ENCODE measurements at regions not wholly inside any gene's neighbourhood (a gene's known extent, or its start where the extent isn't known, plus 50 kb on each side); places are given as distances from the start of the nearest gene placed in this dataset.

DNA sequence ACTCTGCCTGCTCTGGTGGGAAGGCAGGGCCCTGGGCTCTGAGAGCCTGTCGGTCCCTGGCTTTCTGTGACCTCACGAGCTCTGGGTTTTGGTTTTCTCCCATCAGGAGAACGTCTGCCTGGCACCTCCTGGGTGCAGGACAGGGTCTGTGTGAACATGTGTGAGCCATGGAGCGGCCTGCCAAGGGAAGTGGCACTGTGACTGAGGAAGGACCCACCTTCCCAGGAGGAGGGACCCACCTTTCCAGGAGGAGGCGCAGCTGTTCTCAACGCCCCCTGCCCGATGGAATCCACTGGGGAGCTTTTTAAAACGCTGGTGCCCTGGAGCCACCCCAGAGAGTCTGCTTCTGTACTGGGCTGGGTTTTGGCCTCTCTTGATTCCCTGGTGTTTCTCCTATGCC, 168.7 kb downstream of the GLI2 start:
- Mint-ChIP-seq H3K27me3 (ENCODE audit: low read depth) (peaks cover 2% of the 10 kb centered on the region), H3K4me3 (no peak overlapping the region), H3K4me1 (ENCODE audit: low read depth) (no peaks in the 10 kb centered on the region), H3K36me3 (ENCODE audit: low read depth) (no peaks in the 10 kb centered on the region), H3K9me3 (no peaks in the 10 kb centered on the region), H3K27ac (no peak overlapping the region)
- intact Hi-C loops (cut with micrococcal nuclease): no loop called here
- CTCF ChIA-PET: no interaction called here
- DNase-seq: no peak

- CTCF ChIA-PET: no interaction called here
- DNase-seq: no peak
- H3K27me3 Mint-ChIP-seq (ENCODE audit: low read depth): peaks cover 2% of the 10 kb centered on the region
- no peaks in the 10 kb centered on the region for H3K9me3 Mint-ChIP-seq
- H3K36me3 Mint-ChIP-seq (ENCODE audit: low read depth): no peaks in the 10 kb centered on the region
- H3K4me3 Mint-ChIP-seq: no peak overlapping the region
- H3K27ac Mint-ChIP-seq: no peak overlapping the region
- H3K4me1 Mint-ChIP-seq (ENCODE audit: low read depth): no peaks in the 10 kb centered on the region
- intact Hi-C loops (cut with micrococcal nuclease): no loop called here
Measured at GRCh38 chr2:120904830-120905234, 169.2 kb downstream of the GLI2 start.

- no peaks in the 10 kb centered on the region for H3K9me3 Mint-ChIP-seq
- H3K36me3 Mint-ChIP-seq (ENCODE audit: low read depth): no peaks in the 10 kb centered on the region
- H3K4me1 Mint-ChIP-seq (ENCODE audit: low read depth): no peaks in the 10 kb centered on the region
- no peak overlapping the region for H3K27ac Mint-ChIP-seq
- peaks cover 2% of the 10 kb centered on the region for H3K27me3 Mint-ChIP-seq (ENCODE audit: low read depth)
- intact Hi-C loops (cut with micrococcal nuclease): no loop called here
- no peak overlapping the region for H3K4me3 Mint-ChIP-seq
- DNase-seq: no peak
- CTCF ChIA-PET: no interaction called here
Measured at GRCh38 chr2:120905298-120905697, 169.6 kb downstream of the GLI2 start.

GRCh38 chr2:120905824-120906571, 170.3 kb downstream of the GLI2 start:
- no peaks in the 10 kb centered on the region for H3K4me1 Mint-ChIP-seq (ENCODE audit: low read depth)
- H3K27me3 Mint-ChIP-seq (ENCODE audit: low read depth): peaks cover 2% of the 10 kb centered on the region
- no peak for DNase-seq
- H3K36me3 Mint-ChIP-seq (ENCODE audit: low read depth): no peaks in the 10 kb centered on the region
- CTCF ChIA-PET: no interaction called here
- no peaks in the 10 kb centered on the region for H3K9me3 Mint-ChIP-seq
- intact Hi-C loops (cut with micrococcal nuclease): no loop called here
- H3K4me3 Mint-ChIP-seq: no peak overlapping the region
- no peak overlapping the region for H3K27ac Mint-ChIP-seq

- no peak overlapping the region for H3K4me3 Mint-ChIP-seq
- no peak for DNase-seq
- intact Hi-C loops (cut with micrococcal nuclease): no loop called here
- H3K36me3 Mint-ChIP-seq (ENCODE audit: low read depth): no peaks in the 10 kb centered on the region
- H3K4me1 Mint-ChIP-seq (ENCODE audit: low read depth): no peaks in the 10 kb centered on the region
- CTCF ChIA-PET: no interaction called here
- no peak overlapping the region for H3K27ac Mint-ChIP-seq
- H3K27me3 Mint-ChIP-seq (ENCODE audit: low read depth): peaks cover 2% of the 10 kb centered on the region
- no peaks in the 10 kb centered on the region for H3K9me3 Mint-ChIP-seq
Measured at GRCh38 chr2:120906914-120907313, 171.2 kb downstream of the GLI2 start.

GRCh38 chr2:120907822-120908221, 172.2 kb downstream of the GLI2 start:
- H3K27me3 Mint-ChIP-seq (ENCODE audit: low read depth): no peaks in the 10 kb centered on the region
- intact Hi-C loops (cut with micrococcal nuclease): no loop called here
- CTCF ChIA-PET: no interaction called here
- H3K27ac Mint-ChIP-seq: no peak overlapping the region
- H3K9me3 Mint-ChIP-seq: no peaks in the 10 kb centered on the region
- H3K4me1 Mint-ChIP-seq (ENCODE audit: low read depth): no peaks in the 10 kb centered on the region
- no peaks in the 10 kb centered on the region for H3K36me3 Mint-ChIP-seq (ENCODE audit: low read depth)
- no peak for DNase-seq
- no peak overlapping the region for H3K4me3 Mint-ChIP-seq

DNA sequence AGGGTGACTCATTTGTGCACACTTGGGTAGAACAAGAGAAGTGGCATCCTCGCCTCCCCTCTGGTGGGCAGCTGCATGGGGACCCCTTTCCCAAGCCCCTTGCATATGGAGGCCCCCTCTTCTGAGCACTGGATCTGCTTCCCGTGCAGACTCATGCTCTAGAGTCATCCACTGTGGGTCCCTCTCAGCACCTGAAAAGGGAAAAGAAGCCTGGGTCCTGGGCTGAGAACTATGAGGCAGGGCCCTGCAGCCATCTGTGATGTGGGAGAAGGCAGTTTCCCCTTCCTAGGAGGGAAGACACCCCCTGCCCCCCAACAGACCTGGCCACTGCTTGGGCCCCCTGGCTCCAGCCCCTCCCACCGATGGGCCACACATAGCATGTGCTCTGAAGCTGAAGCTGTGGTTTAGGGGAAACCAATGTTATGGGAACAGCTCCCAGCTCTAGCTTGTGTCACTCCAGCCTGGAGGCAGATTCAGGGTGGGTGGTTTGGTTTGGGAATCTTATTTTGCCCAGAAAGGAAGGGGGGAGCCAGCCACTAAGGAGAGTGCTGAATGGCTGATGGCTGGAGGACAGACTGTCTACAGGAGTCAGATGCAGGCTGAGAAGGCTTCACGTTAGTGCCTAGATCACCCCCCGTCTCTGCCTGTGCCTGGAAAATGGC, 172.8 kb downstream of the GLI2 start:
- Mint-ChIP-seq H3K36me3 (ENCODE audit: low read depth) (no peaks in the 10 kb centered on the region), H3K27ac (no peak overlapping the region), H3K4me3 (no peak overlapping the region), H3K4me1 (ENCODE audit: low read depth) (no peaks in the 10 kb centered on the region), H3K9me3 (no peaks in the 10 kb centered on the region), H3K27me3 (ENCODE audit: low read depth) (no peaks in the 10 kb centered on the region)
- CTCF ChIA-PET: no interaction called here
- no peak for DNase-seq
- intact Hi-C loops (cut with micrococcal nuclease): no loop called here

- intact Hi-C loops (cut with micrococcal nuclease): no loop called here
- H3K27ac Mint-ChIP-seq: no peak overlapping the region
- H3K27me3 Mint-ChIP-seq (ENCODE audit: low read depth): no peaks in the 10 kb centered on the region
- H3K4me3 Mint-ChIP-seq: no peak overlapping the region
- no peaks in the 10 kb centered on the region for H3K4me1 Mint-ChIP-seq (ENCODE audit: low read depth)
- H3K9me3 Mint-ChIP-seq: no peaks in the 10 kb centered on the region
- no peak for DNase-seq
- no peaks in the 10 kb centered on the region for H3K36me3 Mint-ChIP-seq (ENCODE audit: low read depth)
- CTCF ChIA-PET: no interaction called here
Measured at GRCh38 chr2:120909102-120909501, 173.4 kb downstream of the GLI2 start.

DNA sequence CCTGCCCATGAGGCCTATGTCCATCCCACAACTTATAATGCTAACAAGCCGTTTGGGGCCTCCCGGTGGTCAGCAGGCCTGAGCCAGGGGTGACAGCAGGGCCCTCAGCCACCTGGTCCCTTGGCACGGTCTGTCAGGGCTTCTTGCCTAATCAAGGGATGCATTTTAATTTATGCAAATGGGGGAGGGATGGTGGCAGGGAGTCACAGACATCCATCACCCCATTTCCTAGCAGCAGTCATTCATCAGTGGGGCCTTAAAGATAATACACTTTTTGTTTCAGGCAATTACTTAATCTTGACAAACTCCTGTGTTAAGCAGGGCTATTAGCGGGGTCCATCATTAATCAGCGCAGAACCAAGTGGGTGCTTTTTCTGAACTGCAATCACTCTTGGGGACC, 174.5 kb downstream of the GLI2 start:
- intact Hi-C loops (cut with micrococcal nuclease): no loop called here
- CTCF ChIA-PET: no interaction called here
- Mint-ChIP-seq H3K9me3 (no peaks in the 10 kb centered on the region), H3K27me3 (ENCODE audit: low read depth) (no peaks in the 10 kb centered on the region), H3K4me1 (ENCODE audit: low read depth) (no peaks in the 10 kb centered on the region), H3K4me3 (no peak overlapping the region), H3K27ac (no peak overlapping the region), H3K36me3 (ENCODE audit: low read depth) (no peaks in the 10 kb centered on the region)
- no peak for DNase-seq

DNA sequence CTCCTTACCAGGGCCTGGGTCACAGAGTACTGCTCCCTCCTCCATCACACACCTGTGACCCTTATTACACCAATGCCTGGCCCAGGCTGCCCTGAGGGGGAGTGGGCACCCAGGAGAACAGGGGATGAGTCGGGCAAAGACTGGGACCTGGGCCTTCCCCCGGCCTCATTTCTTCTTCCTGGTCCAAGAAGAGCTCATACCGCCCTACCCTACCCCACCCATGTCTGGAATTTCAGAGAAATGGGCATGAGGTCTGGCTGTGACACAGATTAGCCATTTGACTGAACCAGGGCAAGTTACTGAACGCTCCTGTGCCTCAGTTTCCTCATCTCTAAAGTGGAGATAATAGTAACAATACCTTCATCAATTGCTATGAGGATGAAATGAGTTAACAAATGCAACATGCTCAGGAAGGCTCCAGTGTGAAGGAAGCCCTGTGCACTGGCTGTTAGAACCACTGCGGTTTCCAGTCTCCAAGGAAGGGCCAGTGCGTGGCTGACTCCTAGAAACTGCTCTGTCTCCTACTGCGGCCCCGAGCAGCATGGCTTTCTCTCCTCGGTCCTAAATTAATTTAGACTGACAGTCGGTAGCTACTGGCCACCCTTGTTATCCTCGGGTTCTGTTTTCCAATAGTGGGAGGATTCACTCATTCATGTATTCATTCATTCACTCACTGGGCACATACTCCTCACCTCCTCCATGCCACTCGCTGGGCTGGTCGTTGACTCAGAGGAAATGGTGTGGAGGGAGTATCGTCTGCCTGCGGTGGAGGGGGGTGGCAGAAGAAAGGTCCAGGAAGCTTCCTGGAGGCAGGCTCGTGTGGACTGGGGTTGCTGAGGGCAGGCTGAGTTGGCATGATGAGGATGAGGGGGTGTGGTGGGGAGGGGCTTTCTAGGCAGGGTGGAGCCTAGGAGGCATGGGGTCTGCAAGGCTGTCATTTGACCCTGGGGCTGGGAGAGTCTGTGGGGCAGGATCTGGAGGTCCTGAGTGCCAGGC, 175.6 kb downstream of the GLI2 start:
- no peak for DNase-seq

GRCh38 chr2:120912101-120912985, 176.7 kb downstream of the GLI2 start:
- Mint-ChIP-seq H3K4me3 (no peak overlapping the region), H3K27me3 (ENCODE audit: low read depth) (no peaks in the 10 kb centered on the region), H3K36me3 (ENCODE audit: low read depth) (no peaks in the 10 kb centered on the region), H3K9me3 (no peaks in the 10 kb centered on the region), H3K27ac (no peak overlapping the region), H3K4me1 (ENCODE audit: low read depth) (no peaks in the 10 kb centered on the region)
- CTCF ChIA-PET: no interaction called here
- intact Hi-C loops (cut with micrococcal nuclease): no loop called here
- no peak for DNase-seq

More for the DNA sequence above, 175.6 kb downstream of the GLI2 start:
- Mint-ChIP-seq H3K36me3 (ENCODE audit: low read depth) (no peaks in the 10 kb centered on the region), H3K27ac (no peak overlapping the region), H3K4me1 (ENCODE audit: low read depth) (no peaks in the 10 kb centered on the region), H3K9me3 (no peaks in the 10 kb centered on the region), H3K27me3 (ENCODE audit: low read depth) (no peaks in the 10 kb centered on the region), H3K4me3 (no peak overlapping the region)
- intact Hi-C loops (cut with micrococcal nuclease): no loop called here
- CTCF ChIA-PET: no interaction called here

Data from activated naive CD4-positive, alpha-beta T cell treated with anti-CD3 and anti-CD28 coated beads for 36 hours (primary cell).